HG03103 (cell line): ENCODE measurements at regions not wholly inside any gene's neighbourhood (a gene's known extent, or its start where the extent isn't known, plus 50 kb on each side); places are given as distances from the start of the nearest gene placed in this dataset.

Source experiments
- ATAC-seq: cut with Tn5 transposase; IDR thresholded peaks from one replicate; pipeline ENCODE4 v1.9.1; 2021; ENCODE audit warnings: low read depth; ENCODE audit not compliant: unreplicated experiment

DNA sequence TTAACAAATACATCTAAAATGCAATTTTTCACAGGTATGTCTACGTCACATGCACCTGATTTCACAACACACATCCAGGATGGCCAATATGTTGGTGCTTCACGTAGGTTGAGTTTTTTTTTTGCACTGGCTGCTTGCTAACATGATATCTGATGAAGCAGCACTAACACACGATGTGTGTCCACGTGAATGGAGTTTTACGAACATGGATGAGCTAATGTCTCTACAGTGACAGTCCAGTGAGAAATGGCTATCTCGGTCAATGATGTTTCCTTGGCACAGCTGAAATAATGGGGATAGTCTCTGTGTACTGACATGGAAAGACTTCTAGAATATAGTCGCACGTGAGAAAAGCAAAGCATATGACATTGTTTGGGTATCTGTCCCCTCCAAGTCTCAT is 563.9 kb upstream of the ADARB2 start:
- no peak for ATAC-seq

DNA sequence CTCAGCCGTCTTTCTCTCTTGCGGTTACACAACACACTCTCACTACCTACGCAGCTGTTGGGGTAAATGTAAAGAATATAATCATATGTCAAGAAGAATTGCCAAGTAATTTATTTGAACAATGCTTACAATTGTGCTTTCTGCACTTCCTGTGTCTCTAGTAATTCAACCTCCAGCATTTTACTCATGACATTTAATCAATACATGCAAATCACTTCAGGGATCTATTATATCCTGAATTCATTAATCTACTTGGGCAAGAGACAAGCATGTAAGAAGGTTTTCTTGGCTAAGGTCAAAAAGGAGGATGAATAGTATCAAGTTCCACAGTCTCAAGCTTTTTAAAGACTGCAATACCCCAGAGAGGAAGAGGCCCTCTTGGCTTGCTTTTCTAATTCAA is 562.9 kb upstream of the ADARB2 start:
- no peak for ATAC-seq

GRCh38 chr10:2296179-2296891 is 559.0 kb upstream of the ADARB2 start:
- ATAC-seq: no peak

DNA sequence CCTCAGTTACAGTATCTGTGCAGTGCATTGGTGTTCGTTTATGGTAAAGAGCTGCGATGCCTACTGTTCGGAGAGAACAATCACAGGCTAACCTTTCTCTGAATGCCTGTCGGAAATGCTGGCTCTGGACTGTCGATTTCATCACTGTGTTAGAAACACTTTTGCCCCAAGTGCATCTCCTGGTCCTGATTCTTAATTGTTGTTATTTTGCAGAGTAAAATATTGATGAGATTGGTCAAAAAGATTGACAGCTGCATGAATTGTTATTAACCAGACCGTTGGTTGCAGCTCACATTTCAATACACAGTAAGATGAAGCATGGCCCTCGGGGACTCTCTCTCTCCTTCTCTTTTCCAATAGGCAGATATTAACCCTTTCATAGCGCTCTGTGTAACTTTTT is 557.4 kb upstream of the ADARB2 start:
- no peak for ATAC-seq

- no peak for ATAC-seq
Observed at GRCh38 chr10:2284071-2284470, 546.7 kb upstream of the ADARB2 start.

DNA sequence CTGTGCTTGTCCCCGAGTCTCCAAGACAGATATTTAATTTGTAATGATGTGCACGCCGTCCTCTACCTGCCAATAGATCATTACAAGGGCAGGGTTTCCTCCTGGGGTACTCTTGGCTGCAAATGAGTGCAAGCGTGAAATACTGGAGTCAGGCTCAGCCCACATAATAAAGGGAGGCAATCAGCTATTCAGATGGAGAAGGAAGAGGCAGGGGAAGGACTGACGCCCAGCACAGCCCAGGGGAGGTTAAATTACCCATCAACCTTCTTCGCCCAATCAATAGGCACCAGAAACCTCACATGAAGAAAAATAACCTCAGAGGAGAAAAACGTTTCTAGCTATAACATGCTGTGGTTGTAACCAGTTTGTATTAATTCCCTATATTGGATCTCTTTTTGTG is 544.9 kb upstream of the ADARB2 start:
- ATAC-seq: no peak

- ATAC-seq: no peak
Observed at GRCh38 chr10:2280713-2281300, 543.5 kb upstream of the ADARB2 start.

GRCh38 chr10:2279711-2280110 is 542.4 kb upstream of the ADARB2 start:
- ATAC-seq: no peak

- ATAC-seq: no peak
Observed at GRCh38 chr10:2278363-2278762, 541.0 kb upstream of the ADARB2 start.

- no peak for ATAC-seq
Observed at GRCh38 chr10:2263561-2263960, 526.2 kb upstream of the ADARB2 start.

- ATAC-seq: no peak
Observed at GRCh38 chr10:2262878-2263277, 525.6 kb upstream of the ADARB2 start.

- no peak for ATAC-seq
Observed at GRCh38 chr10:2262333-2262732, 525.0 kb upstream of the ADARB2 start.

GRCh38 chr10:2256241-2256640 is 518.9 kb upstream of the ADARB2 start:
- ATAC-seq: no peak

- no peak for ATAC-seq
Observed at GRCh38 chr10:2252096-2252495, 514.8 kb upstream of the ADARB2 start.

DNA sequence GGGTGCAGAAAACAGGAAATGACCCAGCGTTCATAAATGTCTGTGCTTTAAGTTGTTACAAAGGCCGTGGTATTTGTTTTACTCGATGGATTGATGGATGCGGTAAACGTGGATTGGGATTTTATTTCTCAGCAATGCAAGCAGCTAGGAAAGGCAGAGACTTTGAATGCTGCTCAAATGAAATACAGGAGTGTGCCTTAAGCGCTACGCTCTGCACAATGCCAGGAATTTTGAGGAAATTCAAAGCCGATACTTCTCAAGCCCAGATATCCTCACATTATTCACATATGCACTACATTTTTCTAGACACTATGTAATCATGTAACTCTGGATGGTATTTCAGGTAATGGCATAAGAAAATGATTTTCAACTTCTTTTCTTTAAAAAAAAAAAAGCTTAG is 514.3 kb upstream of the ADARB2 start:
- ATAC-seq: no peak

GRCh38 chr10:2246747-2247146 is 509.4 kb upstream of the ADARB2 start:
- no peak for ATAC-seq

DNA sequence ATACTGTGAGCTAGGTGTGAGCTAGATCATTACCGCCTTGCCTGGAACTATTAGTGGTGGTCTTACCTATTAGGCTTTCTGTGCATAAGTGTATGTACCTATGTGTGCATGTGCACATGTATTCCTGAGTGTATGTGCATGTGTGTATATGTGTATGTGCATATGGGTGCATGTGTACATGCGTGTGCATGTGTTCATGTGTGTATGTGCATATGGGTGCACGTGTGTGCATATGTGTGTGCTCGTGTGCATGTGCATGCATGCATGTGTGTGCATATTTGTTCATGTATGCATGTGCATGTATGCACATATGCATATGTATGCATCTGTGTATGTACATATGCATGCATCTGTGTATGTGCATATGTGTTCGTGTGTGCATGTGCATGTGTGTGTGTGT is 508.3 kb upstream of the ADARB2 start:
- ATAC-seq: no peak

- ATAC-seq: no peak
Observed at GRCh38 chr10:2244471-2244870, 507.1 kb upstream of the ADARB2 start.

DNA sequence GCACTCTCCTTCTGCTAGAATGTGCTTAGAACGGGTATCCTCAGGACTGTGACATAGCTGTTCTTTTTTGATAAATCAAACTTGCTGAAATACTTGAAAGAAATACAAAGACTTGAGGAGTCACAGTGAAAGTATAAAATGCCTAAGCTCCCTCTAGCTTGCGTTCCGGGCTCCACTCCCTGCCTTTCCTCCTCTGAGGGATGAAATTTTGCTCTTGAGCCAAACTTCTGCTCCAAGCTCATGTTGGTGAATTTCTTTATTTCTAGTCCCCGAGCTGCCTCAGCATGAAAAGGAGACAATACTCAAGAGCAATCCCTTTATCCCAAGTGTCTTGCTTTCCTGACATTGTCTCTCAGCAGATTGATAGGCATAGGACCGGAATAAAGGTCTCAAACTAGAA is 499.6 kb upstream of the ADARB2 start:
- ATAC-seq: no peak

DNA sequence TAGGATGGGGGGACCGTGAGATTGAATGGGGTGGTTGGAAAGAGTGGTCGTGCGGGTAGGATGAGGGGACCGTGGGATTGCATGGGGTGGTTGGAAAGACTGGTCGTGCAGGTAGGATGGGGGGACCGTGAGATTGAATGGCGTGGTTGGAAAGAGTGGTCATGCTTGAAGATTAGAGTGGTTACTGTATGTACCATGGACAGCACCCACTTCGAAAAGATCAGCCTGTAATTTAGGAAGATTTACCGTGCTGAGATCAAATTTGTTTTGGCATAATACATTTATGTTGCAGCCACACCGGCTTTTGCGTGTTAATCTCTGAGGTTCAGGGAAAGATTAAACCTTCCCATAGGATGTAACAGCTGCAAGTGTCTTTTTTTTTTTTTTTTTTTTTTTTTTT is 495.2 kb upstream of the ADARB2 start:
- ATAC-seq: no peak

- no peak for ATAC-seq
Observed at GRCh38 chr10:2230478-2230877, 493.2 kb upstream of the ADARB2 start.

DNA sequence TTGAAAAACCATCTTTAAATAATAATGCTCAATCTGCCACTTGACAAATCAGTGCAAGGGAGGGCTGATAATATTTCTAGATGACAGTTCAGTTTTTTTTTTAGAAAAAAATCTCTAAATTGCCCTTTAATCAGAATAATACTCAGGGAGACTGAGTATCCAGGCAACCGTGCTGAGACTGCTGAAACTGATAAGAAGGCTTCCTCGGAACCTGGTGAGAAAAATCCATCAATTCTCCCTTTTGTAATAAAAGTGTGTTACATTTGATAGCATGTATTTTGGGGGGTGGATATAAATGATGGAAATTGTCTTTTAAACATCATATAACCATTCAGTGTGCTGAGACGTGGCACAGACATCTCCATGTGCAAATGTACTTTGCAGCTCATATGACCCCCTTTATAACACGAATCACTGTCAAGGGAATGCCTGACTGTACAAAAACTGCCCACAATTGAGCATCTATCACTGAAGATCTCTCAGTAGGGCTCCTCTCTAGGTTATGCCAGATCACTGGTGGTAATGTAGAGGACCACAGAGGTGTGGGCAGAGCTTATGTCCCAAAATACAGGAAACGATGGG is 491.1 kb upstream of the ADARB2 start:
- no peak for ATAC-seq
